Left lung (tissue), 4 donors: ENCODE measurements at regions not wholly inside any gene's neighbourhood (a gene's known extent, or its start where the extent isn't known, plus 50 kb on each side); places are given as distances from the start of the nearest gene placed in this dataset.

ENCODE experiments used
- ATAC-seq: fragments of 200-7000 bp; cut with Tn5 transposase; one replicate; pipeline ENCODE4 v1.9.1; 2020; ENCODE audit warnings: moderate library complexity
- DNase-seq, 4 donors: peaks; one replicate each; pipeline ENCODE4 v3.0.0-alpha.2; 2013 to 2020
- H3K27ac ChIP-seq, 2 donors: fragments of 200-600 bp; sonication (generic) in 1 of 2; one replicate each; pipeline versions ENCODE4 v1.5.0 to v1.8.0; 2020 to 2021
- H3K27me3 ChIP-seq, 2 donors: fragments of 200-600 bp; sonication (generic) in 1 of 2; one replicate each; pipeline versions ENCODE4 v1.5.0 to v1.8.0; 2020 to 2021
- H3K36me3 ChIP-seq, 2 donors: fragments of 200-600 bp; sonication (generic) in 1 of 2; one replicate each; pipeline versions ENCODE4 v1.5.0 to v1.8.0; 2020 to 2021
- H3K4me1 ChIP-seq, 2 donors: fragments of 200-600 bp; one replicate each; pipeline ENCODE4 v1.8.0; 2021
- H3K4me3 ChIP-seq, 2 donors: fragments of 200-600 bp; sonication (generic) in 1 of 2; one replicate each; pipeline versions ENCODE4 v1.5.0 to v1.8.0; 2020 to 2021; ENCODE audit warnings: mild to moderate bottlenecking in 1 of 2
- H3K9me3 ChIP-seq, 2 donors: fragments of 200-600 bp; sonication (generic) in 1 of 2; one replicate each; pipeline versions ENCODE4 v1.5.0 to v1.8.0; 2020 to 2021
- CTCF ChIP-seq, 2 donors: fragments of 200-600 bp; sonication (generic) in 1 of 2; IDR thresholded peaks; one replicate each; pipeline versions ENCODE4 v1.5.0 to v1.8.0; 2021; ENCODE audit warnings: antibody characterized with exemption in 2 of 2
- intact Hi-C, 2 donors: fragments of 100-400 bp; cut with DNase I; formaldehyde crosslinking; loops; one replicate each; pipeline versions ENCODE4 v1.11.2 to v1.14.2; 2022
- donor health status: DM: no; HTN: yes; CAD: no.
- donor health status: DM: no; HTN: no; CAD: no.

- H3K36me3 ChIP-seq = no peaks in the 10 kb centered on the region
- H3K4me3 ChIP-seq = no peak overlapping the region
- peak; percentile 72 for ATAC-seq
- peak in 1 of 4 donors; percentile 5 for DNase-seq
- H3K4me1 ChIP-seq = no peaks in the 10 kb centered on the region
- no peak for TF ChIP-seq CTCF (IDR thresholded peaks at IDR 0.05)
- H3K9me3 ChIP-seq = no peaks in the 10 kb centered on the region
- H3K27me3 ChIP-seq = no peaks in the 10 kb centered on the region
- intact Hi-C loops = no loop called here
- H3K27ac ChIP-seq = no peak overlapping the region
These were observed 120.1 kb downstream of the GC start for GRCh38 chr4:71663780-71664179.

GRCh38 chr4:71659979-71660378 lies 123.9 kb downstream of the GC start:
- no peaks in the 10 kb centered on the region for H3K9me3 ChIP-seq
- no peak for ATAC-seq
- no peaks in the 10 kb centered on the region for H3K4me1 ChIP-seq
- no peaks in the 10 kb centered on the region for H3K27me3 ChIP-seq
- DNase-seq = no peak
- H3K4me3 ChIP-seq = no peak overlapping the region
- no peak for TF ChIP-seq CTCF (IDR thresholded peaks at IDR 0.05)
- H3K27ac ChIP-seq = no peak overlapping the region
- H3K36me3 ChIP-seq = no peaks in the 10 kb centered on the region
- intact Hi-C loops = no loop called here

DNA sequence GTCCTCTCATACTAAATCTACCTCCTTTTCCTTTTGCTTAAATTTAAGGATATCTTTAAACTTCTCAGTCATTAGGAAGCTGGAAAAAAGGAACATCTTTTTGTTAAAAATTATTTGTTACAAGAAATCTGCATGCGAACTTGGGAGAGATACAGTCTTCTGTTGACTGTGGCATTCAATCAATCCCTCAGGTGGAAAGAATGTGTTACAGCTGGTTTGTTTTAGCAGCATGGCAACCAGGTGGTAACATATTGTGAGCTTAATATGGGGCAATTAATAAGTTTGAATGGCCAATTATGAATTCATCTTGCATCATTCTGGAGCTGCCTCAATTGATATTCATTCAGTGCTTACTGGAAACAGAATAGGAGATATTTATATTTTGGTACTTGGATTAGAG lies 135.0 kb downstream of the GC start:
- ATAC-seq (no peak), DNase-seq (no peak)
- Histone ChIP-seq H3K4me1 (no peaks in the 10 kb centered on the region), H3K27me3 (no peaks in the 10 kb centered on the region), H3K9me3 (peaks cover 0 to 7% of the 10 kb centered on the region in 2 donors), H3K27ac (no peak overlapping the region), H3K4me3 (no peak overlapping the region), H3K36me3 (no peaks in the 10 kb centered on the region)
- intact Hi-C loops = no loop called here
- TF ChIP-seq CTCF (IDR thresholded peaks at IDR 0.05) = no peak

- Histone ChIP-seq H3K36me3 (no peaks in the 10 kb centered on the region), H3K4me1 (no peaks in the 10 kb centered on the region), H3K27ac (no peak overlapping the region), H3K27me3 (no peaks in the 10 kb centered on the region), H3K9me3 (peaks cover 0 to 7% of the 10 kb centered on the region in 2 donors), H3K4me3 (no peak overlapping the region)
- intact Hi-C loops = no loop called here
- ATAC-seq (no peak), DNase-seq (no peak)
- TF ChIP-seq CTCF (IDR thresholded peaks at IDR 0.05) = no peak
These were observed 135.4 kb downstream of the GC start for GRCh38 chr4:71648448-71648847.

- no peak for TF ChIP-seq CTCF (IDR thresholded peaks at IDR 0.05)
- no peaks in the 10 kb centered on the region for H3K4me1 ChIP-seq
- no peak overlapping the region for H3K4me3 ChIP-seq
- no peaks in the 10 kb centered on the region for H3K36me3 ChIP-seq
- DNase-seq = no peak
- no peaks in the 10 kb centered on the region for H3K27me3 ChIP-seq
- H3K9me3 ChIP-seq = no peaks in the 10 kb centered on the region
- intact Hi-C loops = no loop called here
- no peak for ATAC-seq
- H3K27ac ChIP-seq = no peak overlapping the region
These were observed 144.5 kb downstream of the GC start for GRCh38 chr4:71639380-71639779.
